ENCODE measurements at regions not wholly inside any gene's neighbourhood (a gene's known extent, or its start where the extent isn't known, plus 50 kb on each side); places are given as distances from the start of the nearest gene placed in this dataset.

GRCh38 chr10:58995058-58995596 lies 181.3 kb upstream of the PHYHIPL start:
- no peak for DNase-seq (ENCODE audit: low read depth in 3 of 3, low spot score in 2 of 3)

- no peak for DNase-seq (ENCODE audit: low read depth in 3 of 3, low spot score in 2 of 3)
These were observed 180.4 kb upstream of the PHYHIPL start for GRCh38 chr10:58996063-58996462.

- DNase-seq (ENCODE audit: low read depth in 3 of 3, low spot score in 2 of 3) = no peak
These were observed 179.6 kb upstream of the PHYHIPL start for GRCh38 chr10:58996866-58997265.

- DNase-seq (ENCODE audit: low read depth in 3 of 3, low spot score in 2 of 3) = no peak
These were observed 177.3 kb upstream of the PHYHIPL start for GRCh38 chr10:58998924-58999713.

GRCh38 chr10:59000162-59000825 lies 176.1 kb upstream of the PHYHIPL start:
- no peak for DNase-seq (ENCODE audit: low read depth in 3 of 3, low spot score in 2 of 3)

GRCh38 chr10:59002011-59002410 lies 174.4 kb upstream of the PHYHIPL start:
- DNase-seq (ENCODE audit: low read depth in 3 of 3, low spot score in 2 of 3) = no peak

- no peak for DNase-seq (ENCODE audit: low read depth in 3 of 3, low spot score in 2 of 3)
These were observed 173.2 kb upstream of the PHYHIPL start for GRCh38 chr10:59003203-59003602.

- DNase-seq (ENCODE audit: low read depth in 3 of 3, low spot score in 2 of 3) = no peak
These were observed 172.1 kb upstream of the PHYHIPL start for GRCh38 chr10:59004392-59004791.

- no peak for DNase-seq (ENCODE audit: low read depth in 3 of 3, low spot score in 2 of 3)
These were observed 169.7 kb upstream of the PHYHIPL start for GRCh38 chr10:59006511-59007306.

GRCh38 chr10:59007307-59008025 lies 169.0 kb upstream of the PHYHIPL start:
- DNase-seq (ENCODE audit: low read depth in 3 of 3, low spot score in 2 of 3) = no peak

- no peak for DNase-seq (ENCODE audit: low read depth in 3 of 3, low spot score in 2 of 3)
These were observed 168.0 kb upstream of the PHYHIPL start for GRCh38 chr10:59008452-59008851.

- no peak for DNase-seq (ENCODE audit: low read depth in 3 of 3, low spot score in 2 of 3)
These were observed 164.3 kb upstream of the PHYHIPL start for GRCh38 chr10:59011972-59012632.

- no peak for DNase-seq (ENCODE audit: low read depth in 3 of 3, low spot score in 2 of 3)
These were observed 163.6 kb upstream of the PHYHIPL start for GRCh38 chr10:59012839-59013238.

GRCh38 chr10:59016043-59016442 lies 160.4 kb upstream of the PHYHIPL start:
- no peak for DNase-seq (ENCODE audit: low read depth in 3 of 3, low spot score in 2 of 3)

- DNase-seq (ENCODE audit: low read depth in 3 of 3, low spot score in 2 of 3) = no peak
These were observed 157.5 kb upstream of the PHYHIPL start for GRCh38 chr10:59018977-59019376.

- no peak for DNase-seq (ENCODE audit: low read depth in 3 of 3, low spot score in 2 of 3)
These were observed 156.8 kb upstream of the PHYHIPL start for GRCh38 chr10:59019603-59020002.

- DNase-seq (ENCODE audit: low read depth in 3 of 3, low spot score in 2 of 3) = no peak
These were observed 155.9 kb upstream of the PHYHIPL start for GRCh38 chr10:59020502-59020901.

GRCh38 chr10:59025981-59026765 lies 150.3 kb upstream of the PHYHIPL start:
- no peak for DNase-seq (ENCODE audit: low read depth in 3 of 3, low spot score in 2 of 3)

GRCh38 chr10:59027975-59028655 lies 148.3 kb upstream of the PHYHIPL start:
- DNase-seq (ENCODE audit: low read depth in 3 of 3, low spot score in 2 of 3) = no peak

Measured in right renal cortex interstitium (tissue), 3 donors.